ENCODE measurements at regions not wholly inside any gene's neighbourhood (a gene's known extent, or its start where the extent isn't known, plus 50 kb on each side); places are given as distances from the start of the nearest gene placed in this dataset.
"Not testable (repeated sequence)": the region's sequence is repeated elsewhere in the genome, so short reads cannot be mapped to it uniquely, and the experiment has no call there.

- TF ChIP-seq POLR2A, EP300 (IDR thresholded peaks at IDR 0.05): not testable (repeated sequence)
- TF ChIP-seq, protein P1, sequence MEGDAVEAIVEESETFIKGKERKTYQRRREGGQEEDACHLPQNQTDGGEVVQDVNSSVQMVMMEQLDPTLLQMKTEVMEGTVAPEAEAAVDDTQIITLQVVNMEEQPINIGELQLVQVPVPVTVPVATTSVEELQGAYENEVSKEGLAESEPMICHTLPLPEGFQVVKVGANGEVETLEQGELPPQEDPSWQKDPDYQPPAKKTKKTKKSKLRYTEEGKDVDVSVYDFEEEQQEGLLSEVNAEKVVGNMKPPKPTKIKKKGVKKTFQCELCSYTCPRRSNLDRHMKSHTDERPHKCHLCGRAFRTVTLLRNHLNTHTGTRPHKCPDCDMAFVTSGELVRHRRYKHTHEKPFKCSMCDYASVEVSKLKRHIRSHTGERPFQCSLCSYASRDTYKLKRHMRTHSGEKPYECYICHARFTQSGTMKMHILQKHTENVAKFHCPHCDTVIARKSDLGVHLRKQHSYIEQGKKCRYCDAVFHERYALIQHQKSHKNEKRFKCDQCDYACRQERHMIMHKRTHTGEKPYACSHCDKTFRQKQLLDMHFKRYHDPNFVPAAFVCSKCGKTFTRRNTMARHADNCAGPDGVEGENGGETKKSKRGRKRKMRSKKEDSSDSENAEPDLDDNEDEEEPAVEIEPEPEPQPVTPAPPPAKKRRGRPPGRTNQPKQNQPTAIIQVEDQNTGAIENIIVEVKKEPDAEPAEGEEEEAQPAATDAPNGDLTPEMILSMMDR (IDR thresholded peaks at IDR 0.05) = not testable (repeated sequence)
Observed at GRCh38 chr12:97723801-97724200, 261.2 kb downstream of the RMST start.

Data from stomach (tissue), 4 donors.